Frontal cortex (tissue), 3 donors: ENCODE measurements at regions not wholly inside any gene's neighbourhood (a gene's known extent, or its start where the extent isn't known, plus 50 kb on each side); places are given as distances from the start of the nearest gene placed in this dataset.
"Not testable (repeated sequence)": the region's sequence is repeated elsewhere in the genome, so short reads cannot be mapped to it uniquely, and the experiment has no call there.

ENCODE experiments used
- DNase-seq, 2 donors: peaks; one replicate each; pipeline ENCODE4 v3.0.0; 2012; ENCODE audit warnings: low spot score in 2 of 2
- FAIRE-seq: peaks from 2 replicates; lab custom pipeline; 2012; peaks lifted over from hg19 to GRCh38; lab: Jason Lieb, UNC
- donor health status: control.
- donor health status: control.
- donor health status: control.

GRCh38 chr15:100763835-100764750 is 115.5 kb upstream of the ALDH1A3 start:
- DNase-seq (no peak), FAIRE-seq (no peak)

- no peak for DNase-seq
- FAIRE-seq: no peak
Observed at GRCh38 chr15:100764778-100765466, 114.7 kb upstream of the ALDH1A3 start.

GRCh38 chr15:100765467-100766241 is 114.0 kb upstream of the ALDH1A3 start:
- no peak for DNase-seq
- FAIRE-seq: no peak

- DNase-seq: no peak
Observed at GRCh38 chr15:100766243-100767000, 113.2 kb upstream of the ALDH1A3 start.

GRCh38 chr15:100767001-100767825 is 112.4 kb upstream of the ALDH1A3 start:
- DNase-seq: no peak
- FAIRE-seq: no peak

More at GRCh38 chr15:100766243-100767000, 113.2 kb upstream of the ALDH1A3 start:
- no peak for FAIRE-seq

- no peak for DNase-seq
- FAIRE-seq: no peak
Observed at GRCh38 chr15:100768501-100768931, 111.1 kb upstream of the ALDH1A3 start.

GRCh38 chr15:100769043-100769974 is 110.3 kb upstream of the ALDH1A3 start:
- peak in 1 of 2 donors; percentile 5 for DNase-seq
- FAIRE-seq: no peak

GRCh38 chr15:100769975-100770340 is 109.7 kb upstream of the ALDH1A3 start:
- no peak for FAIRE-seq
- DNase-seq: peak in 1 of 2 donors; percentile 3

- no peak for FAIRE-seq
- no peak for DNase-seq
Observed at GRCh38 chr15:100770661-100771584, 108.7 kb upstream of the ALDH1A3 start.

- DNase-seq: no peak
- no peak for FAIRE-seq
Observed at GRCh38 chr15:100771746-100772145, 107.9 kb upstream of the ALDH1A3 start.

GRCh38 chr15:100772478-100772877 is 107.2 kb upstream of the ALDH1A3 start:
- DNase-seq (no peak), FAIRE-seq (no peak)

- FAIRE-seq (no peak), DNase-seq (no peak)
Observed at GRCh38 chr15:100772892-100773520, 106.6 kb upstream of the ALDH1A3 start.

GRCh38 chr15:100774044-100774443 is 105.6 kb upstream of the ALDH1A3 start:
- not testable (repeated sequence) for FAIRE-seq

GRCh38 chr15:100775581-100776185 is 103.9 kb upstream of the ALDH1A3 start:
- FAIRE-seq (no peak), DNase-seq (no peak)

More at GRCh38 chr15:100774044-100774443, 105.6 kb upstream of the ALDH1A3 start:
- not testable (repeated sequence) for DNase-seq

- no peak for DNase-seq
- no peak for FAIRE-seq
Observed at GRCh38 chr15:100777821-100778220, 101.8 kb upstream of the ALDH1A3 start.

GRCh38 chr15:100778831-100779288 is 100.8 kb upstream of the ALDH1A3 start:
- no peak for DNase-seq
- FAIRE-seq: no peak
